HEK293T (cell line): ENCODE measurements at regions not wholly inside any gene's neighbourhood (a gene's known extent, or its start where the extent isn't known, plus 50 kb on each side); places are given as distances from the start of the nearest gene placed in this dataset.

Experiments used
- BHLHE40 ChIP-seq: fragments of 450-650 bp; IDR thresholded peaks from 2 replicates; pipeline ENCODE4 v1.6.1; 2016; ENCODE audit warnings: mild to moderate bottlenecking, moderate library complexity, borderline replicate concordance
- ELF4 ChIP-seq: fragments of 450-650 bp; IDR thresholded peaks from 2 replicates; pipeline ENCODE4 v1.6.1; 2017; ENCODE audit warnings: antibody characterized with exemption
- FOXK2 ChIP-seq: fragments of 450-650 bp; IDR thresholded peaks from 2 replicates; pipeline ENCODE4 v1.6.1; 2016; ENCODE audit warnings: mild to moderate bottlenecking
- NFRKB ChIP-seq: fragments of 450-650 bp; IDR thresholded peaks from 2 replicates; pipeline ENCODE4 v1.6.1; 2016; ENCODE audit warnings: mild to moderate bottlenecking, moderate library complexity

GRCh38 chr2:118613737-118614136 is 233.7 kb downstream of the EN1 start:
- TF ChIP-seq BHLHE40 (no peak), ELF4 (no peak), NFRKB (no peak), FOXK2 (no peak)
